Smooth muscle cell (in vitro differentiated cells): ENCODE measurements at regions not wholly inside any gene's neighbourhood (a gene's known extent, or its start where the extent isn't known, plus 50 kb on each side); places are given as distances from the start of the nearest gene placed in this dataset.
"Not testable (repeated sequence)": the region's sequence is repeated elsewhere in the genome, so short reads cannot be mapped to it uniquely, and the experiment has no call there.

ENCODE experiments used
- DNase-seq: peaks from one replicate; lab custom pipeline; 2025; ENCODE audit not compliant: unreplicated experiment; lab: John Stamatoyannopoulos, UW
- H2AFZ ChIP-seq: fragments of 200-600 bp; sonication (generic); 2 replicates; pipeline ENCODE4 v1.6.0; 2016; ENCODE audit warnings: antibody characterized with exemption, low read depth, mild to moderate bottlenecking
- H3F3A ChIP-seq: fragments of 200-600 bp; sonication (generic); 2 replicates; pipeline ENCODE4 v1.6.0; 2017; ENCODE audit warnings: antibody characterized with exemption, low read depth
- H3K27ac ChIP-seq: fragments of 200-600 bp; sonication (generic); 2 replicates; pipeline ENCODE4 v1.5.1; 2016; ENCODE audit warnings: low read depth, mild to moderate bottlenecking
- H3K27me3 ChIP-seq: fragments of 200-600 bp; sonication (generic); 2 replicates; pipeline ENCODE4 v1.6.1; 2016; ENCODE audit warnings: low read depth, mild to moderate bottlenecking
- H3K36me3 ChIP-seq: fragments of 200-600 bp; sonication (generic); 2 replicates; pipeline ENCODE4 v1.5.1; 2016; ENCODE audit warnings: low read depth
- H3K4me1 ChIP-seq: fragments of 200-600 bp; sonication (generic); 2 replicates; pipeline ENCODE4 v1.5.1; 2016; ENCODE audit warnings: low read depth
- H3K4me2 ChIP-seq: fragments of 200-600 bp; sonication (generic); 2 replicates; pipeline ENCODE4 v1.6.0; 2016; ENCODE audit warnings: mild to moderate bottlenecking
- H3K4me3 ChIP-seq: fragments of 200-600 bp; sonication (generic); 2 replicates; pipeline ENCODE4 v1.5.1; 2016; ENCODE audit warnings: mild to moderate bottlenecking
- H3K79me2 ChIP-seq: fragments of 200-600 bp; sonication (generic); 2 replicates; pipeline ENCODE4 v1.6.0; 2016; ENCODE audit warnings: low read depth, mild to moderate bottlenecking
- H3K9ac ChIP-seq: fragments of 200-600 bp; sonication (generic); 2 replicates; pipeline ENCODE4 v1.6.0; 2016; ENCODE audit warnings: low read depth
- H3K9me3 ChIP-seq: fragments of 200-600 bp; sonication (generic); replicated peaks from 2 replicates; pipeline ENCODE4 v1.5.1; 2016; ENCODE audit warnings: low read depth
- H4K20me1 ChIP-seq: fragments of 200-600 bp; sonication (generic); 2 replicates; pipeline ENCODE4 v1.6.0; 2016; ENCODE audit warnings: low read depth
- CTCF ChIP-seq: fragments of 200-600 bp; sonication (generic); IDR thresholded peaks from 2 replicates; pipeline ENCODE4 v1.5.1; 2017; ENCODE audit warnings: borderline replicate concordance, mild to moderate bottlenecking, antibody characterized with exemption; ENCODE audit not compliant: insufficient read depth, poor library complexity, severe bottlenecking
- WGBS: methylation state at CpG from one replicate; pipeline ENCODE4 v1.1.7; 2016; ENCODE audit warnings: low lambda C conversion rate; 5-methylcytosine and 5-hydroxymethylcytosine counted together

GRCh38 chr9:40925149-40925548, 203.3 kb downstream of the FOXD4L6 start:
- no peak for TF ChIP-seq CTCF
- no peak for DNase-seq

GRCh38 chr9:40916399-40916783, 212.1 kb downstream of the FOXD4L6 start:
- H4K20me1 ChIP-seq, H3F3A ChIP-seq, H3K4me2 ChIP-seq, H3K36me3 ChIP-seq, H3K9ac ChIP-seq, DNase-seq, H3K79me2 ChIP-seq, H2AFZ ChIP-seq, H3K27ac ChIP-seq, H3K27me3 ChIP-seq, H3K4me1 ChIP-seq, H3K4me3 ChIP-seq, H3K9me3 ChIP-seq: not testable (repeated sequence)
- WGBS = 63% methylated on average over 5 of the region's 5 CpGs

More at GRCh38 chr9:40925149-40925548, 203.3 kb downstream of the FOXD4L6 start:
- H3K36me3 ChIP-seq = no peaks in the 10 kb centered on the region
- no peak overlapping the region for H2AFZ ChIP-seq
- peaks cover 42% of the 10 kb centered on the region for H3K9me3 ChIP-seq
- H3F3A ChIP-seq = no peaks in the 10 kb centered on the region
- H3K27ac ChIP-seq = no peak overlapping the region
- 71% methylated on average over 8 of the region's 8 CpGs for WGBS
- no peak overlapping the region for H3K9ac ChIP-seq
- no peak overlapping the region for H3K4me2 ChIP-seq
- H4K20me1 ChIP-seq = no peaks in the 10 kb centered on the region
- H3K4me3 ChIP-seq = no peak overlapping the region
- H3K79me2 ChIP-seq = no peaks in the 10 kb centered on the region
- no peaks in the 10 kb centered on the region for H3K4me1 ChIP-seq
- no peaks in the 10 kb centered on the region for H3K27me3 ChIP-seq

- H3K4me3 ChIP-seq, H3K9ac ChIP-seq, H4K20me1 ChIP-seq, H3K27me3 ChIP-seq, H3K4me2 ChIP-seq, H3K79me2 ChIP-seq, H3F3A ChIP-seq, DNase-seq, H3K27ac ChIP-seq, H2AFZ ChIP-seq, H3K36me3 ChIP-seq, H3K4me1 ChIP-seq: not testable (repeated sequence)
- 76% methylated on average over 13 of the region's 13 CpGs for WGBS
- peaks cover 12% of the 10 kb centered on the region for H3K9me3 ChIP-seq
Measured at GRCh38 chr9:40915660-40916398, 212.7 kb downstream of the FOXD4L6 start.

GRCh38 chr9:40914772-40915659, 213.5 kb downstream of the FOXD4L6 start:
- H3K36me3 ChIP-seq = no peaks in the 10 kb centered on the region
- H3K9ac ChIP-seq = no peak overlapping the region
- no peaks in the 10 kb centered on the region for H3K79me2 ChIP-seq
- no peak overlapping the region for H2AFZ ChIP-seq
- H3K27ac ChIP-seq = no peak overlapping the region
- H3K4me2 ChIP-seq = no peak overlapping the region
- no peaks in the 10 kb centered on the region for H3K27me3 ChIP-seq
- no peak for DNase-seq
- WGBS = 49% methylated on average over 5 of the region's 5 CpGs
- H3F3A ChIP-seq = no peaks in the 10 kb centered on the region
- H3K9me3 ChIP-seq = peaks cover 19% of the 10 kb centered on the region
- no peaks in the 10 kb centered on the region for H3K4me1 ChIP-seq
- H3K4me3 ChIP-seq = no peak overlapping the region
- TF ChIP-seq CTCF = no peak
- H4K20me1 ChIP-seq = no peaks in the 10 kb centered on the region
